Calu3 (cell line): ENCODE measurements at regions not wholly inside any gene's neighbourhood (a gene's known extent, or its start where the extent isn't known, plus 50 kb on each side); places are given as distances from the start of the nearest gene placed in this dataset.
"Not testable (repeated sequence)": the region's sequence is repeated elsewhere in the genome, so short reads cannot be mapped to it uniquely, and the experiment has no call there.

Experiments
- BruUV-seq: library from RNA; stranded (reverse); fragments of 400-500 nt; replicated peaks from 2 replicates; lab custom pipeline; 2021; lab: Mats Ljungman, UMichigan
- CTCF ChIA-PET: fragments of 300-600 bp; sonication (Branson Sonifier 250); formaldehyde crosslinking; loops from one replicate; lab custom pipeline; 2022; ENCODE audit warnings: antibody characterized with exemption; lab: Charles Lee
- DNase-seq: peaks from one replicate; pipeline ENCODE4 v3.0.0; 2022
- H3K27ac Mint-ChIP-seq: one replicate; pipeline ENCODE4 v1.8.0; 2022; ENCODE audit warnings: mixed read lengths; ENCODE audit not compliant: unreplicated experiment
- H3K27me3 Mint-ChIP-seq: one replicate; pipeline ENCODE4 v1.8.0; 2022; ENCODE audit warnings: mixed read lengths; ENCODE audit not compliant: unreplicated experiment
- H3K36me3 Mint-ChIP-seq: one replicate; pipeline ENCODE4 v1.8.0; 2022; ENCODE audit warnings: mild to moderate bottlenecking, moderate library complexity, mixed read lengths; ENCODE audit not compliant: insufficient read depth, unreplicated experiment
- H3K4me1 Mint-ChIP-seq: one replicate; pipeline ENCODE4 v1.8.0; 2022; ENCODE audit warnings: mild to moderate bottlenecking, low read depth, mixed read lengths; ENCODE audit not compliant: unreplicated experiment
- H3K4me3 Mint-ChIP-seq: one replicate; pipeline ENCODE4 v1.8.0; 2022; ENCODE audit warnings: mild to moderate bottlenecking, low read depth, moderate library complexity, mixed read lengths; ENCODE audit not compliant: unreplicated experiment
- H3K9me3 Mint-ChIP-seq: one replicate; pipeline ENCODE4 v1.8.0; 2022; ENCODE audit warnings: low read depth, mixed read lengths; ENCODE audit not compliant: unreplicated experiment
- intact Hi-C: fragments of 100-400 bp; cut with micrococcal nuclease; formaldehyde crosslinking; loops from one replicate; pipeline ENCODE4 v1.10.0; 2022; ENCODE audit not compliant: unreplicated experiment
- TF ChIP-seq, protein P1 (sequence below): fragments of 200-600 bp; IDR thresholded peaks from one replicate; pipeline ENCODE4 v1.8.0; 2022; ENCODE audit warnings: antibody characterized with exemption; ENCODE audit not compliant: unreplicated experiment

DNA sequence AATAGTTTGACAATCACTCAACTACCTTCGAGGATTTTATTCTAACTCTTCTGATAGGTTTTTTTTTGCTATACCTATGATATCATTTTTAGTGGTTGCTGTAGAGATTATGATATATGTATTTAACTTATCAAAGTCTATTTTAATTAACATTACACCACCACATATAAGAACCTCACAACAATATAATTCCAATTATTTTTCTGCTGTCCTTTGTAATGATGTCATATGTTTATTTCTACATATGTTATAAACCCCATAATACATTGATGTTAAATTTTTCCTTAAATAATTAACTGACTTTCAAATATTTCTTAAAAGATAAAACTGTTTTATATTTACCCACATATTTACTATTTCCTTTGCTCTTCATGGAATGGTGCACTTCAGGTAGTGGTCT is 103.4 kb upstream of the KITLG start:
- Mint-ChIP-seq H3K4me1 (peaks cover 12% of the 10 kb centered on the region), H3K9me3 (peaks cover 2% of the 10 kb centered on the region), H3K27me3 (no peaks in the 10 kb centered on the region), H3K4me3 (no peak overlapping the region), H3K27ac (no peak overlapping the region), H3K36me3 (no peaks in the 10 kb centered on the region)
- intact Hi-C loops: no loop called here
- no peak for DNase-seq
- TF ChIP-seq, protein P1, sequence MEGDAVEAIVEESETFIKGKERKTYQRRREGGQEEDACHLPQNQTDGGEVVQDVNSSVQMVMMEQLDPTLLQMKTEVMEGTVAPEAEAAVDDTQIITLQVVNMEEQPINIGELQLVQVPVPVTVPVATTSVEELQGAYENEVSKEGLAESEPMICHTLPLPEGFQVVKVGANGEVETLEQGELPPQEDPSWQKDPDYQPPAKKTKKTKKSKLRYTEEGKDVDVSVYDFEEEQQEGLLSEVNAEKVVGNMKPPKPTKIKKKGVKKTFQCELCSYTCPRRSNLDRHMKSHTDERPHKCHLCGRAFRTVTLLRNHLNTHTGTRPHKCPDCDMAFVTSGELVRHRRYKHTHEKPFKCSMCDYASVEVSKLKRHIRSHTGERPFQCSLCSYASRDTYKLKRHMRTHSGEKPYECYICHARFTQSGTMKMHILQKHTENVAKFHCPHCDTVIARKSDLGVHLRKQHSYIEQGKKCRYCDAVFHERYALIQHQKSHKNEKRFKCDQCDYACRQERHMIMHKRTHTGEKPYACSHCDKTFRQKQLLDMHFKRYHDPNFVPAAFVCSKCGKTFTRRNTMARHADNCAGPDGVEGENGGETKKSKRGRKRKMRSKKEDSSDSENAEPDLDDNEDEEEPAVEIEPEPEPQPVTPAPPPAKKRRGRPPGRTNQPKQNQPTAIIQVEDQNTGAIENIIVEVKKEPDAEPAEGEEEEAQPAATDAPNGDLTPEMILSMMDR: no peak
- CTCF ChIA-PET: no interaction called here
- BruUV-seq: no TSS peak

- CTCF ChIA-PET: no interaction called here
- H3K27ac Mint-ChIP-seq: no peak overlapping the region
- peaks cover 12% of the 10 kb centered on the region for H3K4me1 Mint-ChIP-seq
- H3K27me3 Mint-ChIP-seq: no peaks in the 10 kb centered on the region
- peaks cover 2% of the 10 kb centered on the region for H3K9me3 Mint-ChIP-seq
- BruUV-seq: no TSS peak
- TF ChIP-seq, protein P1: no peak
- no peak for DNase-seq
- H3K4me3 Mint-ChIP-seq: no peak overlapping the region
- H3K36me3 Mint-ChIP-seq: no peaks in the 10 kb centered on the region
- intact Hi-C loops: no loop called here
Measured at GRCh38 chr12:88681271-88681670, 101.0 kb upstream of the KITLG start.

GRCh38 chr12:88677464-88677863 is 97.2 kb upstream of the KITLG start:
- CTCF ChIA-PET: no interaction called here

GRCh38 chr12:88667615-88668014 is 87.3 kb upstream of the KITLG start:
- intact Hi-C loops, CTCF ChIA-PET, H3K27ac Mint-ChIP-seq, BruUV-seq, H3K4me3 Mint-ChIP-seq, DNase-seq, H3K9me3 Mint-ChIP-seq, H3K36me3 Mint-ChIP-seq, H3K27me3 Mint-ChIP-seq, H3K4me1 Mint-ChIP-seq: not testable (repeated sequence)

More at GRCh38 chr12:88677464-88677863, 97.2 kb upstream of the KITLG start:
- intact Hi-C loops: no loop called here
- no peaks in the 10 kb centered on the region for H3K4me1 Mint-ChIP-seq
- TF ChIP-seq, protein P1: no peak
- no peak overlapping the region for H3K4me3 Mint-ChIP-seq
- peaks cover 2% of the 10 kb centered on the region for H3K9me3 Mint-ChIP-seq
- H3K36me3 Mint-ChIP-seq: no peaks in the 10 kb centered on the region
- no peak overlapping the region for H3K27ac Mint-ChIP-seq
- H3K27me3 Mint-ChIP-seq: no peaks in the 10 kb centered on the region
- BruUV-seq: no TSS peak
- DNase-seq: no peak

DNA sequence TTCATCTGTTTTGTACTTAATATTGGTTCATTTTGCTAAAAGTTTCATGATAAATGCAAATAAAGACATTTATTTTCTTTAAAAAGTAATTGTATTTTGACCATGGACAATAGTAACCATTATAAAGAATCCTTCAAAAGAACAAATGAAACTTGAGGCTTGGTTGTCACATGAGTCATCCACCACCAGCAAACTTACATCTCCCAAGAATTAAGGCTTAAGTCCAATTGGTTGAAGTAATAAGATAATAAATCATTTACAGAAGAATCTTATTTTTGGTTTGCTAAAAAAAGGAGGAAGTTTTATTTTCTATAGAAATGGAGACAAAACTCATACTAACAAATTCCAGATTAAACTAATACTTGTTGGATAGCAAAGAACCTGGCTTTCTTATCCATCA is 84.8 kb upstream of the KITLG start:
- no peak for DNase-seq
- H3K4me1 Mint-ChIP-seq: no peaks in the 10 kb centered on the region
- no peak overlapping the region for H3K27ac Mint-ChIP-seq
- H3K9me3 Mint-ChIP-seq: peaks cover 10% of the 10 kb centered on the region
- no peaks in the 10 kb centered on the region for H3K27me3 Mint-ChIP-seq
- no peak overlapping the region for H3K4me3 Mint-ChIP-seq
- CTCF ChIA-PET: no interaction called here
- no TSS peak for BruUV-seq
- H3K36me3 Mint-ChIP-seq: no peaks in the 10 kb centered on the region
- TF ChIP-seq, protein P1: no peak
- intact Hi-C loops: no loop called here
